GM23248 (cell line): ENCODE measurements at regions not wholly inside any gene's neighbourhood (a gene's known extent, or its start where the extent isn't known, plus 50 kb on each side); places are given as distances from the start of the nearest gene placed in this dataset.

Experiments
- DNase-seq: peaks from one replicate; pipeline ENCODE4 v3.0.0-alpha.2; 2015
- H2AFZ ChIP-seq: fragments of 200-600 bp; sonication (generic); 2 replicates; pipeline ENCODE4 v1.6.1; 2016; ENCODE audit warnings: antibody characterized with exemption
- H3F3A ChIP-seq: fragments of 200-600 bp; sonication (generic); 2 replicates; pipeline ENCODE4 v1.6.1; 2016; ENCODE audit warnings: mild to moderate bottlenecking, antibody characterized with exemption, mixed run types; ENCODE audit not compliant: insufficient read depth
- H3K27ac ChIP-seq: fragments of 200-600 bp; sonication (generic); 2 replicates; pipeline ENCODE4 v1.5.1; 2016; ENCODE audit warnings: mild to moderate bottlenecking
- H3K27me3 ChIP-seq: fragments of 200-600 bp; sonication (generic); replicated peaks from 2 replicates; pipeline ENCODE4 v1.6.1; 2016; ENCODE audit warnings: mild to moderate bottlenecking; ENCODE audit not compliant: insufficient read depth
- H3K36me3 ChIP-seq: fragments of 200-600 bp; sonication (generic); 2 replicates; pipeline ENCODE4 v1.6.1; 2016; ENCODE audit warnings: low read depth, mild to moderate bottlenecking
- H3K4me1 ChIP-seq: fragments of 200-600 bp; sonication (generic); 2 replicates; pipeline ENCODE4 v1.6.1; 2016; ENCODE audit warnings: mild to moderate bottlenecking; ENCODE audit not compliant: insufficient read depth
- H3K4me2 ChIP-seq: fragments of 200-600 bp; sonication (generic); one replicate; pipeline ENCODE4 v1.6.1; 2016; ENCODE audit warnings: mild to moderate bottlenecking; ENCODE audit not compliant: unreplicated experiment
- H3K4me3 ChIP-seq: fragments of 200-600 bp; sonication (generic); 2 replicates; pipeline ENCODE4 v1.5.1; 2016; ENCODE audit warnings: mild to moderate bottlenecking
- H3K79me2 ChIP-seq: fragments of 200-600 bp; sonication (generic); 2 replicates; pipeline ENCODE4 v1.6.1; 2016; ENCODE audit warnings: mild to moderate bottlenecking; ENCODE audit not compliant: insufficient read depth
- H3K9ac ChIP-seq: fragments of 200-600 bp; sonication (generic); 2 replicates; pipeline ENCODE4 v1.6.1; 2016; ENCODE audit warnings: mild to moderate bottlenecking
- H3K9me2 ChIP-seq: fragments of 200-600 bp; sonication (generic); 2 replicates; pipeline ENCODE4 v1.6.1; 2016; ENCODE audit warnings: mixed run types, mild to moderate bottlenecking, moderate library complexity; ENCODE audit not compliant: insufficient read depth
- H3K9me3 ChIP-seq: fragments of 200-600 bp; sonication (generic); one replicate; pipeline ENCODE4 v1.6.1; 2017; ENCODE audit warnings: low read depth
- H4K20me1 ChIP-seq: fragments of 200-600 bp; sonication (generic); 2 replicates; pipeline ENCODE4 v1.6.0; 2016; ENCODE audit not compliant: insufficient read depth
- EZH2 ChIP-seq: fragments of 200-600 bp; sonication (generic); IDR thresholded peaks from 2 replicates; pipeline ENCODE4 v1.6.1; 2018; ENCODE audit warnings: antibody characterized with exemption, mild to moderate bottlenecking; ENCODE audit not compliant: insufficient read depth, poor library complexity, severe bottlenecking
- EZH2phosphoT487 ChIP-seq: fragments of 200-600 bp; sonication (generic); IDR thresholded peaks from 2 replicates; pipeline ENCODE4 v1.6.1; 2018; ENCODE audit warnings: antibody characterized with exemption, moderate library complexity, mild to moderate bottlenecking, low read depth; ENCODE audit not compliant: insufficient read depth
- WGBS, 2 experiments: methylation state at CpG; one replicate each; pipeline ENCODE4 v1.1.6; 2015 to 2017; ENCODE audit warnings: low lambda C conversion rate in 2 of 2, low coverage in 1 of 2; ENCODE audit errors: missing lambda C conversion rate in 2 of 2; 5-methylcytosine and 5-hydroxymethylcytosine counted together
- in situ Hi-C: fragments of 300-500 bp; cut with MboI; formaldehyde crosslinking; loops from 2 replicates; pipeline ENCODE4 v1.15.0; 2020

DNA sequence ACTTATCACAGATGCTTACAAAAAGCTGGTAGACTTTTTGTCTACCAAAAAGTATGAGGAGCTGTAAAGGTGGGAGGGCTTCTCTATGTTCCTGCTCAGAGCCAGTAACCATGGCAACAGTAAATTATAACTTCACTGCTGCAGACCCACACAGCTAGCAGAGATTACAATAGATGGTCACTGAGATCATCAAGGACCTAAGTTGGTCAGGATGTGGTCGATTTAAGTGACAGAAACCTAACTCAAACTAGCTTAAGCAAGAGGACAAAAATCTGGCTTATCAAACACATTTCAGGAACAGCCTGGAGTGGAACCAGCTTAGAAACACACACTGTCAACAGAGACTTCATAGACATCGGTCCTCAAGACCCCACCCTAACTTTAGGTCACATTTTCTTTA, 113.4 kb upstream of the ATP1A1 start:
- H3K27me3 ChIP-seq = peaks cover 2% of the 10 kb centered on the region; the same call in 1 of the 2 replicates
- no peak overlapping the region for H3K27ac ChIP-seq
- no peak overlapping the region for H3K9ac ChIP-seq
- no peaks in the 10 kb centered on the region for H3K4me1 ChIP-seq
- no peak overlapping the region for H3K4me2 ChIP-seq
- in situ Hi-C loops = no loop called here
- TF ChIP-seq EZH2phosphoT487 (no peak), EZH2 (no peak)
- no peaks in the 10 kb centered on the region for H3K9me3 ChIP-seq
- H3K79me2 ChIP-seq = no peaks in the 10 kb centered on the region
- H3K36me3 ChIP-seq = no peaks in the 10 kb centered on the region
- no peak overlapping the region for H3K4me3 ChIP-seq
- WGBS, 2 experiments = 24 to 35% methylated on average over 2 of the region's 2 CpGs
- H4K20me1 ChIP-seq = no peaks in the 10 kb centered on the region
- no peaks in the 10 kb centered on the region for H3F3A ChIP-seq
- H3K9me2 ChIP-seq = no peaks in the 10 kb centered on the region
- H2AFZ ChIP-seq = no peak overlapping the region
- no peak for DNase-seq

DNA sequence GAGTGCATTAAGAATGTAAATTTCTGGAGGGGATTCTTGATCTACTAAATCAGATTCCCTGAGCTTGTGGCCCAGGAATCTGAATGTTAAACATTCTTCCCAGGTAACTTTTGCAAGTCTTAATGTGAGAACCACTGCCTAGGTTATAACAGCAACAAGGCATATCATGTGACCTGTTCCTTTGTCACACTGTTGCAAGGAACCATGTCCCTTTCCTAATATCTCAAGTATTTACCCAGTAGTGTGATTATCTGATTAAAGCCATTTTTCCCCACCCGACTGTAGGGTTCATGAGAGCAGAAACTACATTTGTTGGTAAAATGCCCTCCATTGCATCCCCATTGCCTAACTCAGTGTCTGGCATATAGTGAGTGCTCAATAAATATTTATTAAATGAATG, 112.9 kb upstream of the ATP1A1 start:
- no peaks in the 10 kb centered on the region for H3K4me1 ChIP-seq
- H3K4me2 ChIP-seq = no peak overlapping the region
- H3K36me3 ChIP-seq = no peaks in the 10 kb centered on the region
- TF ChIP-seq EZH2phosphoT487 (no peak), EZH2 (no peak)
- no peak overlapping the region for H2AFZ ChIP-seq
- 39 to 52% methylated on average over 1 of the region's 1 CpG for WGBS, 2 experiments
- H3K9me3 ChIP-seq = no peaks in the 10 kb centered on the region
- H3F3A ChIP-seq = no peaks in the 10 kb centered on the region
- H3K27me3 ChIP-seq = peaks cover 2% of the 10 kb centered on the region; the same call in 1 of the 2 replicates
- in situ Hi-C loops = no loop called here
- DNase-seq = no peak
- H3K9me2 ChIP-seq = no peaks in the 10 kb centered on the region
- no peaks in the 10 kb centered on the region for H3K79me2 ChIP-seq
- H3K9ac ChIP-seq = no peak overlapping the region
- H4K20me1 ChIP-seq = no peaks in the 10 kb centered on the region
- no peak overlapping the region for H3K4me3 ChIP-seq
- H3K27ac ChIP-seq = no peak overlapping the region

GRCh38 chr1:116260621-116261020, 112.4 kb upstream of the ATP1A1 start:
- TF ChIP-seq EZH2 (no peak), EZH2phosphoT487 (no peak)
- no peak overlapping the region for H3K4me3 ChIP-seq
- WGBS, 2 experiments = 44 to 48% methylated on average over 4 of the region's 4 CpGs
- no peaks in the 10 kb centered on the region for H3K9me2 ChIP-seq
- no peaks in the 10 kb centered on the region for H3K4me1 ChIP-seq
- H3K9ac ChIP-seq = no peak overlapping the region
- no peak for DNase-seq
- H3K27me3 ChIP-seq = peaks cover 2% of the 10 kb centered on the region; the same call in 1 of the 2 replicates
- H2AFZ ChIP-seq = no peak overlapping the region
- no peaks in the 10 kb centered on the region for H3K79me2 ChIP-seq
- H3K9me3 ChIP-seq = no peaks in the 10 kb centered on the region
- H3K36me3 ChIP-seq = no peaks in the 10 kb centered on the region
- H4K20me1 ChIP-seq = no peaks in the 10 kb centered on the region
- in situ Hi-C loops = no loop called here
- H3K27ac ChIP-seq = no peak overlapping the region
- no peak overlapping the region for H3K4me2 ChIP-seq
- no peaks in the 10 kb centered on the region for H3F3A ChIP-seq

GRCh38 chr1:116261227-116261626, 111.8 kb upstream of the ATP1A1 start:
- Histone ChIP-seq H3K27ac (no peak overlapping the region), H3K36me3 (no peaks in the 10 kb centered on the region), H3K4me1 (no peaks in the 10 kb centered on the region), H3K9ac (no peak overlapping the region), H3K4me2 (no peak overlapping the region), H3K9me2 (no peaks in the 10 kb centered on the region), H2AFZ (no peak overlapping the region), H3K4me3 (no peak overlapping the region), H3K9me3 (no peaks in the 10 kb centered on the region), H3K27me3 (peaks cover 2% of the 10 kb centered on the region; the same call in 1 of the 2 replicates), H3F3A (no peaks in the 10 kb centered on the region), H4K20me1 (no peaks in the 10 kb centered on the region), H3K79me2 (no peaks in the 10 kb centered on the region)
- no peak for DNase-seq
- TF ChIP-seq EZH2 = no peak
- no peak for TF ChIP-seq EZH2phosphoT487
- in situ Hi-C loops = no loop called here
- 52 to 60% methylated on average over 7 of the region's 7 CpGs for WGBS, 2 experiments
